Activated T-helper 17 cell treated with anti-CD3 and anti-CD28 coated beads, Interleukin-2, amount 50 U/mL, for 72 hours (primary cell): ENCODE measurements at regions not wholly inside any gene's neighbourhood (a gene's known extent, or its start where the extent isn't known, plus 50 kb on each side); places are given as distances from the start of the nearest gene placed in this dataset.
"Not testable (repeated sequence)": the region's sequence is repeated elsewhere in the genome, so short reads cannot be mapped to it uniquely, and the experiment has no call there.

Source experiments
- ATAC-seq: fragments of 150-1000 bp; cut with Tn5 transposase; replicated peaks from 2 replicates; pipeline ENCODE4 v1.10.0; 2021; ENCODE audit warnings: mild to moderate bottlenecking, moderate library complexity
- H3K27ac Mint-ChIP-seq: one replicate; pipeline ENCODE4 v1.8.0; 2022; ENCODE audit warnings: mixed read lengths
- H3K27me3 Mint-ChIP-seq: one replicate; pipeline ENCODE4 v1.8.0; 2022; ENCODE audit warnings: mixed read lengths
- H3K36me3 Mint-ChIP-seq: one replicate; pipeline ENCODE4 v1.8.0; 2022; ENCODE audit warnings: low read depth, mild to moderate bottlenecking, mixed read lengths
- H3K4me1 Mint-ChIP-seq: one replicate; pipeline ENCODE4 v1.8.0; 2022; ENCODE audit warnings: mixed read lengths
- H3K4me3 Mint-ChIP-seq: one replicate; pipeline ENCODE4 v1.8.0; 2022; ENCODE audit warnings: mild to moderate bottlenecking, mixed read lengths
- H3K9me3 Mint-ChIP-seq: one replicate; pipeline ENCODE4 v1.8.0; 2022; ENCODE audit warnings: mixed read lengths

GRCh38 chr16:55008836-55009510 is 78.3 kb downstream of the IRX5 start:
- Mint-ChIP-seq H3K27ac (no peak overlapping the region), H3K4me1 (no peaks in the 10 kb centered on the region), H3K27me3 (peaks cover 6% of the 10 kb centered on the region), H3K4me3 (no peak overlapping the region), H3K9me3 (no peaks in the 10 kb centered on the region), H3K36me3 (no peaks in the 10 kb centered on the region)
- ATAC-seq: no peak

GRCh38 chr16:55009581-55009980 is 78.9 kb downstream of the IRX5 start:
- ATAC-seq: no peak
- no peak overlapping the region for H3K27ac Mint-ChIP-seq

GRCh38 chr16:55010492-55011160 is 80.0 kb downstream of the IRX5 start:
- Mint-ChIP-seq H3K36me3 (no peaks in the 10 kb centered on the region), H3K27ac (no peak overlapping the region), H3K27me3 (peaks cover 9% of the 10 kb centered on the region), H3K9me3 (no peaks in the 10 kb centered on the region), H3K4me3 (no peak overlapping the region), H3K4me1 (no peaks in the 10 kb centered on the region)
- ATAC-seq: no peak

More at GRCh38 chr16:55009581-55009980, 78.9 kb downstream of the IRX5 start:
- H3K36me3 Mint-ChIP-seq: no peaks in the 10 kb centered on the region
- no peaks in the 10 kb centered on the region for H3K9me3 Mint-ChIP-seq
- peaks cover 10% of the 10 kb centered on the region for H3K27me3 Mint-ChIP-seq
- no peak overlapping the region for H3K4me3 Mint-ChIP-seq
- H3K4me1 Mint-ChIP-seq: no peaks in the 10 kb centered on the region

- H3K27ac Mint-ChIP-seq: no peak overlapping the region
- H3K4me3 Mint-ChIP-seq: no peak overlapping the region
- no peaks in the 10 kb centered on the region for H3K4me1 Mint-ChIP-seq
- no peaks in the 10 kb centered on the region for H3K36me3 Mint-ChIP-seq
- no peak for ATAC-seq
- H3K27me3 Mint-ChIP-seq: peaks cover 12% of the 10 kb centered on the region
- no peaks in the 10 kb centered on the region for H3K9me3 Mint-ChIP-seq
Measured at GRCh38 chr16:55012362-55012761, 81.7 kb downstream of the IRX5 start.

- H3K4me3 Mint-ChIP-seq: no peak overlapping the region
- no peak for ATAC-seq
- no peak overlapping the region for H3K27ac Mint-ChIP-seq
- H3K36me3 Mint-ChIP-seq: no peaks in the 10 kb centered on the region
- peaks cover 12% of the 10 kb centered on the region for H3K27me3 Mint-ChIP-seq
- no peaks in the 10 kb centered on the region for H3K4me1 Mint-ChIP-seq
- H3K9me3 Mint-ChIP-seq: no peaks in the 10 kb centered on the region
Measured at GRCh38 chr16:55012793-55013192, 82.1 kb downstream of the IRX5 start.

GRCh38 chr16:55014022-55014421 is 83.4 kb downstream of the IRX5 start:
- H3K4me3 Mint-ChIP-seq: no peak overlapping the region
- ATAC-seq: no peak
- peaks cover 9% of the 10 kb centered on the region for H3K27me3 Mint-ChIP-seq
- H3K9me3 Mint-ChIP-seq: no peaks in the 10 kb centered on the region
- no peaks in the 10 kb centered on the region for H3K4me1 Mint-ChIP-seq
- no peak overlapping the region for H3K27ac Mint-ChIP-seq
- H3K36me3 Mint-ChIP-seq: no peaks in the 10 kb centered on the region

- Mint-ChIP-seq H3K27me3 (peaks cover 18% of the 10 kb centered on the region), H3K4me3 (no peak overlapping the region), H3K9me3 (no peaks in the 10 kb centered on the region), H3K36me3 (no peaks in the 10 kb centered on the region), H3K27ac (no peak overlapping the region), H3K4me1 (no peaks in the 10 kb centered on the region)
- no peak for ATAC-seq
Measured at GRCh38 chr16:55015181-55015913, 84.7 kb downstream of the IRX5 start.

GRCh38 chr16:55016515-55016914 is 85.8 kb downstream of the IRX5 start:
- peaks cover 24% of the 10 kb centered on the region for H3K27me3 Mint-ChIP-seq
- no peaks in the 10 kb centered on the region for H3K36me3 Mint-ChIP-seq
- H3K4me3 Mint-ChIP-seq: no peak overlapping the region
- H3K4me1 Mint-ChIP-seq: no peaks in the 10 kb centered on the region
- no peak overlapping the region for H3K27ac Mint-ChIP-seq
- ATAC-seq: no peak
- no peaks in the 10 kb centered on the region for H3K9me3 Mint-ChIP-seq

GRCh38 chr16:55017321-55017720 is 86.7 kb downstream of the IRX5 start:
- ATAC-seq: no peak
- no peak overlapping the region for H3K4me3 Mint-ChIP-seq
- H3K27ac Mint-ChIP-seq: no peak overlapping the region

GRCh38 chr16:55018881-55019280 is 88.2 kb downstream of the IRX5 start:
- Mint-ChIP-seq H3K4me3 (no peak overlapping the region), H3K27me3 (peaks cover 32% of the 10 kb centered on the region), H3K27ac (no peak overlapping the region), H3K9me3 (no peaks in the 10 kb centered on the region), H3K4me1 (no peaks in the 10 kb centered on the region), H3K36me3 (no peaks in the 10 kb centered on the region)
- no peak for ATAC-seq

More at GRCh38 chr16:55017321-55017720, 86.7 kb downstream of the IRX5 start:
- H3K4me1 Mint-ChIP-seq: no peaks in the 10 kb centered on the region
- H3K27me3 Mint-ChIP-seq: peaks cover 29% of the 10 kb centered on the region
- no peaks in the 10 kb centered on the region for H3K9me3 Mint-ChIP-seq
- no peaks in the 10 kb centered on the region for H3K36me3 Mint-ChIP-seq

GRCh38 chr16:55019419-55020131 is 88.9 kb downstream of the IRX5 start:
- H3K4me3 Mint-ChIP-seq: no peak overlapping the region
- H3K4me1 Mint-ChIP-seq: no peaks in the 10 kb centered on the region
- H3K9me3 Mint-ChIP-seq: no peaks in the 10 kb centered on the region
- ATAC-seq: no peak
- H3K36me3 Mint-ChIP-seq: no peaks in the 10 kb centered on the region
- H3K27me3 Mint-ChIP-seq: peaks cover 28% of the 10 kb centered on the region
- no peak overlapping the region for H3K27ac Mint-ChIP-seq

GRCh38 chr16:55021595-55022475 is 91.2 kb downstream of the IRX5 start:
- Mint-ChIP-seq H3K27ac (no peak overlapping the region), H3K36me3 (no peaks in the 10 kb centered on the region), H3K9me3 (peaks cover 4% of the 10 kb centered on the region), H3K27me3 (peaks cover 39% of the 10 kb centered on the region), H3K4me3 (no peak overlapping the region), H3K4me1 (no peaks in the 10 kb centered on the region)
- no peak for ATAC-seq

GRCh38 chr16:55027260-55027659 is 96.6 kb downstream of the IRX5 start:
- H3K27ac Mint-ChIP-seq, ATAC-seq, H3K36me3 Mint-ChIP-seq, H3K9me3 Mint-ChIP-seq, H3K4me1 Mint-ChIP-seq, H3K4me3 Mint-ChIP-seq: not testable (repeated sequence)
- peaks cover 26% of the 10 kb centered on the region for H3K27me3 Mint-ChIP-seq

GRCh38 chr16:55029509-55029908 is 98.8 kb downstream of the IRX5 start:
- no peak overlapping the region for H3K27ac Mint-ChIP-seq
- peaks cover 21% of the 10 kb centered on the region for H3K27me3 Mint-ChIP-seq
- no peaks in the 10 kb centered on the region for H3K4me1 Mint-ChIP-seq
- H3K9me3 Mint-ChIP-seq: peaks cover 4% of the 10 kb centered on the region
- H3K36me3 Mint-ChIP-seq: no peaks in the 10 kb centered on the region
- ATAC-seq: no peak
- H3K4me3 Mint-ChIP-seq: no peak overlapping the region
